Choroid plexus epithelial cell (primary cell): ENCODE measurements at regions not wholly inside any gene's neighbourhood (a gene's known extent, or its start where the extent isn't known, plus 50 kb on each side); places are given as distances from the start of the nearest gene placed in this dataset.

Experiments
- DNase-seq: peaks from one replicate; pipeline ENCODE4 v3.0.0-alpha.2; 2010; ENCODE audit warnings: low read depth
- H3K4me3 ChIP-seq: 2 replicates; pipeline ENCODE4 v1.5.1; 2011; ENCODE audit warnings: low read depth, mild to moderate bottlenecking, control low read depth, low read length, moderate library complexity
- CTCF ChIP-seq: conservative IDR thresholded peaks from 2 replicates; pipeline ENCODE4 v1.5.1; 2011; ENCODE audit warnings: low read depth, mild to moderate bottlenecking, control low read depth, inconsistent platforms, low read length, moderate library complexity

GRCh38 chr10:130884456-130884855, 427.1 kb downstream of the TCERG1L start:
- H3K4me3 ChIP-seq, result no peak overlapping the region
- TF ChIP-seq CTCF, result no peak
- DNase-seq, result no peak

- no peak for TF ChIP-seq CTCF
- H3K4me3 ChIP-seq, result no peak overlapping the region
- DNase-seq, result peak; percentile 12
Measured at GRCh38 chr10:130885021-130885655, 426.4 kb downstream of the TCERG1L start.

DNA sequence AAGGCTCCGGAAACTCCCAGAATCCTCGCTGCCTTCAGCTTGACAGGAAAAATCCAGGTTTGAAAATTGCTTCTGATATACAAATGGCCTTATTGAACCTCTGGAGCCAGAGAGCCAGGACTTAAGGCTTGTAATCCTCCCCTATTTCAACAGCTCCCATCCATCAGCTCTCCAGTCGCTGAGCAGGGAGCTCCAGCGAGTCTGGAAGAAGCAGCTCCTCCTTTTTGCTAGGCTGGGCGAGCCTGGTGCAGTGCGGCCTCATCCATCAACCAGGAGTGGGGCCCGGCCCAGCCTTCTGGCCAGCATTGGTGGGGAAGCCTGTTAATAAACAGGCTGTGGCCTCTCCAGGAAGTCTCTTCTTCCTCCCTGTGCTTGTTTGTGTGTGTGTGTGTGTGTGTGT, 424.4 kb downstream of the TCERG1L start:
- TF ChIP-seq CTCF, result no peak
- no peak for DNase-seq
- no peak overlapping the region for H3K4me3 ChIP-seq

DNA sequence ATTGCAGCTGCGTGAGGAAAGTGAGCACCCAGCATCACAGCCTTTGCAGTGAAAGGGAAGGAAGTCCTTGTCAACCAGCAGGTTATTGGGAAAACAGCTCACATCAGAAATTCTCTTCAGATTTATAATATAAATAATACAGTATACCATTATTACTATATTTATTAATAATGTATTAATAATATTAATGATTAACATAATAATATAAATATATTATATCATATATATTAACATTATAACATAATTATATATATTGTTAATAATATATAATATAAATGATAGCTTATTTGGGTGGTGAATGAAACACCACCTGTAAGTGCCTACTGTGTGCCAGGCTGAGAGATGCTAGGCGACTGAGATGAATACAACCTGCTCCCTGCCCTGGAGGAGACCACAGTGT, 423.0 kb downstream of the TCERG1L start:
- no peak overlapping the region for H3K4me3 ChIP-seq
- TF ChIP-seq CTCF, result no peak
- DNase-seq, result no peak

DNA sequence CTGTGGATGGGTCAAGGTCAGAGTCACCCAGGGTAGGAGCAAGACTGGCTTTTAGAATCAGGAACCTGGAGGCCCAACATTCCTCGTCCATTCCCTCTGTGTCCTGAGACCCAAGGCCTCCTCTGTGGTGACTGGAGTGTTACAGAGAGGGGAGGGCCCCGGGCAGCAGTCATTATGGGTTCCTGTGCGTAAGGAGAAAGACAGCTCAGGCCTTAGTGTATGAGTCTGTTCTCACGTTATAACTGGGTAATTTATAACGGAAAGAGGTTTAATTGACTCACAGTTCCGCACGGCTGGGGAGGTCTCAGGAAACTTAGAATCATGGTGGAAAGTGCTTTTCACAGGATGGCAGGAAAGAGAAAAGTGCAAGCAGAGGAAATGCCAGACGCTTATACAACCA, 422.3 kb downstream of the TCERG1L start:
- DNase-seq, result no peak
- no peak for TF ChIP-seq CTCF
- H3K4me3 ChIP-seq, result no peak overlapping the region

DNA sequence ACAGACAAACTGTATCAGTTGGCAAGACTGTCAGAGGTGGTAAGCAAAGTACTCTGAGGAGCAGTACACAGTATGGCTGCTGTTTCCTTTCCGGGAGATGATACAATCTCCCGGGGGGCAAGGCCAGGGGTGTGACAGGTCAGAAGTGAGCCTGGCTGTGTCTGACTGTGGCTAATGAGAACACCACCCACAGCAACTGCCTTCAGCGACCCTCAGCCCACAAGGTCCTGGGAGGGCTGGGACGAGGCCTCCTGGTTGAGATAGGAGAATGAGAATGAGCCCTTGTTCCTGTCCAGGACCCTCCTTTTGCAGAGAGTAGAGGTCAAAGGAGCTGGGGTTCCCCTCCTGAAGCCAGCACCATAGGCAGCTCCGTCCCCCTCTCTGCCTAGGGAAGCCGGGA, 421.7 kb downstream of the TCERG1L start:
- no peak overlapping the region for H3K4me3 ChIP-seq
- no peak for DNase-seq
- TF ChIP-seq CTCF, result no peak

DNA sequence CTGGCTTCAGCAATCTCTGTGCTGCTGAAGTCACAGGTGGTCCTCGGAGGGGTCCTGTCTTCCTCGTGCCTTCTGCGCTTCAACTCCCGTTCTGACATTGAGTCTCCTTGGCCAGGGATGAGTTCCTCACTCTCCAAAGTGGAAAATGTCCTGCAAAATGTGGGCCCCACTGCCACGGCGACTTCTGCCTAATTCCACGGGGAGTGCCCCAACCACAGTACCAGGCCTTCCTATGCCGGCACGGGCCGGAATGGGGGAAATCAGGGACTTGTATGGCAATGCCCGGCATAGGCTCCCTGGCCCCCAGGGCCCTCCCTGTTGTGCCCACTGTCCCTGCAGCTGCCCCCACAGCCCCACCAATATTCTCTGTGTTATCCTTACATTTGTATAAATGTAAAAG, 420.5 kb downstream of the TCERG1L start:
- no peak for TF ChIP-seq CTCF
- H3K4me3 ChIP-seq, result no peak overlapping the region
- no peak for DNase-seq
